HCT116 (cell line): ENCODE measurements at regions not wholly inside any gene's neighbourhood (a gene's known extent, or its start where the extent isn't known, plus 50 kb on each side); places are given as distances from the start of the nearest gene placed in this dataset.

Source experiments
- ATAC-seq: fragments of 200-7000 bp; cut with Tn5 transposase; 2 replicates; pipeline ENCODE4 v1.9.1; 2020; ENCODE audit warnings: mild to moderate bottlenecking, moderate library complexity
- BruUV-seq: library from RNA; stranded (reverse); fragments of 400-500 nt; replicated peaks from 2 replicates; lab custom pipeline; 2021; lab: Mats Ljungman, UMichigan
- CTCF ChIA-PET: fragments of 300-600 bp; sonication (Branson Sonifier 250); formaldehyde crosslinking; loops from one replicate; lab custom pipeline; 2021; ENCODE audit warnings: antibody characterized with exemption; lab: Charles Lee
- POLR2A ChIA-PET: fragments of 300-600, 350-600 bp; sonication (Branson Sonifier 250); formaldehyde crosslinking; loops from one replicate; lab custom pipeline; 2021; ENCODE audit warnings: antibody characterized with exemption; lab: Charles Lee
- RAD21 ChIA-PET, 2 experiments: fragments of 300-600 bp; sonication (Branson Sonifier 250); formaldehyde crosslinking; loops; one replicate each; lab custom pipeline; 2023; ENCODE audit warnings: low total read pairs in 2 of 2; ENCODE audit not compliant: uncharacterized antibody in 2 of 2, unreplicated experiment in 2 of 2, low non-redundant PET in 1 of 2; lab: Charles Lee
- DNase-seq: peaks from one replicate; pipeline ENCODE4 v3.0.0-alpha.2; 2010; ENCODE audit warnings: low read depth, low spot score
- H2AFZ ChIP-seq: fragments of 200-600 bp; shearing (Covaris generic), sonication (generic); 2 replicates; pipeline ENCODE4 v1.6.1; 2017; ENCODE audit warnings: low read depth, mixed run types, mixed read lengths, antibody characterized with exemption, low read length; ENCODE audit not compliant: poor library complexity, severe bottlenecking
- H3K27ac ChIP-seq: 2 replicates; pipeline ENCODE4 v1.5.1; 2012; ENCODE audit warnings: low read depth, low read length
- H3K27me3 ChIP-seq: fragments of 200-600 bp; sonication (generic); 2 replicates; pipeline ENCODE4 v1.6.1; 2016; ENCODE audit warnings: mixed run types, low read length, mixed read lengths; ENCODE audit not compliant: insufficient read depth
- H3K36me3 ChIP-seq, 2 experiments: fragments of 200-500 bp in 1 of 2; fragments of 200-600 bp in 1 of 2; sonication (Bioruptor generic) in 1 of 2; sonication (generic) in 1 of 2; 2 replicates each; pipeline versions ENCODE4 v1.5.1 to v1.6.1; 2014 to 2016; ENCODE audit warnings: low read length in 2 of 2, inconsistent platforms in 1 of 2, mixed read lengths in 1 of 2, mixed run types in 1 of 2; ENCODE audit not compliant: insufficient read depth in 2 of 2, control insufficient read depth in 1 of 2
- H3K4me1 ChIP-seq, 2 experiments: fragments of 200-600 bp in 1 of 2; sonication (generic) in 1 of 2; 2 replicates each; pipeline versions ENCODE4 v1.5.1 to v1.6.1; 2012 to 2017; ENCODE audit warnings: low read length in 2 of 2, inconsistent platforms in 1 of 2, mild to moderate bottlenecking in 1 of 2, mixed read lengths in 1 of 2, mixed run types in 1 of 2, moderate library complexity in 1 of 2; ENCODE audit not compliant: insufficient read depth in 2 of 2, control insufficient read depth in 1 of 2
- H3K4me2 ChIP-seq: fragments of 200-600 bp; sonication (generic); 2 replicates; pipeline ENCODE4 v1.6.1; 2017; ENCODE audit warnings: mixed run types, low read length, mixed read lengths
- H3K4me3 ChIP-seq, 2 experiments: fragments of 200-600 bp in 1 of 2; sonication (generic) in 1 of 2; replicated peaks in 1 of 2; 2 replicates each; pipeline ENCODE4 v1.5.1; 2011 to 2016; ENCODE audit warnings: low read length in 2 of 2, control low read depth in 1 of 2, low read depth in 1 of 2, mild to moderate bottlenecking in 1 of 2, mixed read lengths in 1 of 2, mixed run types in 1 of 2
- H3K79me2 ChIP-seq: fragments of 200-600 bp; sonication (generic); 2 replicates; pipeline ENCODE4 v1.6.1; 2017; ENCODE audit warnings: mild to moderate bottlenecking, mixed run types, low read length, moderate library complexity, mixed read lengths; ENCODE audit not compliant: insufficient read depth
- H3K9ac ChIP-seq: fragments of 200-600 bp; sonication (generic); 2 replicates; pipeline ENCODE4 v1.6.1; 2016; ENCODE audit warnings: low read length, mixed read lengths
- H3K9me2 ChIP-seq: fragments of 200-600 bp; sonication (generic), shearing (Covaris generic); 2 replicates; pipeline ENCODE4 v1.6.1; 2017; ENCODE audit warnings: mixed run types, mild to moderate bottlenecking, moderate library complexity; ENCODE audit not compliant: insufficient read depth
- H3K9me3 ChIP-seq, 2 experiments: fragments of 200-500 bp in 1 of 2; fragments of 200-600 bp in 1 of 2; sonication (Bioruptor generic) in 1 of 2; sonication (generic) in 1 of 2; 2 replicates each; pipeline ENCODE4 v1.6.1; 2014 to 2017; ENCODE audit warnings: low read length in 2 of 2, mixed read lengths in 2 of 2, inconsistent platforms in 1 of 2, low read depth in 1 of 2, mild to moderate bottlenecking in 1 of 2, mixed run types in 1 of 2, moderate library complexity in 1 of 2; ENCODE audit not compliant: control insufficient read depth in 1 of 2, insufficient read depth in 1 of 2
- H4K20me1 ChIP-seq: fragments of 200-600 bp; sonication (generic), shearing (Covaris generic); 2 replicates; pipeline ENCODE4 v1.6.1; 2017; ENCODE audit warnings: mixed run types, mild to moderate bottlenecking, moderate library complexity; ENCODE audit not compliant: insufficient read depth
- CBX3 ChIP-seq: IDR thresholded peaks from 2 replicates; pipeline ENCODE4 v1.6.1; 2012; ENCODE audit warnings: low read depth
- CEBPB ChIP-seq: IDR thresholded peaks from 2 replicates; pipeline ENCODE4 v1.6.1; 2012; ENCODE audit warnings: low read depth
- ELF1 ChIP-seq: IDR thresholded peaks from 2 replicates; pipeline ENCODE4 v1.6.1; 2012; ENCODE audit warnings: low read depth, borderline replicate concordance
- EZH2 ChIP-seq: fragments of 200-600 bp; sonication (generic); IDR thresholded peaks from 2 replicates; pipeline ENCODE4 v1.6.1; 2017; ENCODE audit warnings: antibody characterized with exemption, mixed run types
- EZH2phosphoT487 ChIP-seq: fragments of 200-600 bp; IDR thresholded peaks from 2 replicates; pipeline ENCODE4 v1.6.1; 2018; ENCODE audit warnings: antibody characterized with exemption, borderline replicate concordance
- POLR2A ChIP-seq: IDR thresholded peaks from 2 replicates; pipeline ENCODE4 v1.7.0; 2011; ENCODE audit warnings: borderline replicate concordance; ENCODE audit not compliant: insufficient read depth, insufficient read length; ENCODE audit errors: extremely low read depth
- POLR2AphosphoS5 ChIP-seq: IDR thresholded peaks from 2 replicates; pipeline ENCODE4 v1.6.1; 2011; ENCODE audit warnings: mild to moderate bottlenecking, low read depth, low read length, moderate library complexity
- RAD21 ChIP-seq: IDR thresholded peaks from 2 replicates; pipeline ENCODE4 v1.6.1; 2012; ENCODE audit warnings: low read depth, mild to moderate bottlenecking
- SIN3A ChIP-seq: IDR thresholded peaks from 2 replicates; pipeline ENCODE4 v1.6.1; 2012; ENCODE audit warnings: low read depth
- SP1 ChIP-seq: IDR thresholded peaks from 2 replicates; pipeline ENCODE4 v1.6.1; 2012; ENCODE audit warnings: low read depth
- TCF7L2 ChIP-seq: IDR thresholded peaks from 2 replicates; pipeline ENCODE4 v1.7.0; 2011; ENCODE audit warnings: borderline replicate concordance, inconsistent platforms; ENCODE audit not compliant: insufficient read depth, insufficient read length; ENCODE audit errors: extremely low read depth
- ZFX ChIP-seq: fragments of 450-650 bp; IDR thresholded peaks from 2 replicates; pipeline ENCODE4 v1.6.1; 2017
- ZNF274 ChIP-seq: fragments of 200-500 bp; sonication (Bioruptor generic); IDR thresholded peaks from 2 replicates; pipeline ENCODE4 v1.6.1; 2014; ENCODE audit warnings: mild to moderate bottlenecking, low read depth, low read length, inconsistent platforms
- intact Hi-C: fragments of 100-400 bp; cut with micrococcal nuclease; formaldehyde crosslinking; loops from 2 replicates; pipeline ENCODE4 v1.10.0; 2022
- TF ChIP-seq, protein P1 (sequence below): IDR thresholded peaks from 2 replicates; pipeline ENCODE4 v1.6.1; 2012; ENCODE audit warnings: low read depth
- TF ChIP-seq, protein P2 (sequence below): IDR thresholded peaks from 2 replicates; pipeline ENCODE4 v1.6.1; 2012
- TF ChIP-seq, protein P3 (sequence below): IDR thresholded peaks from 2 replicates; pipeline ENCODE4 v1.6.1; 2011; ENCODE audit warnings: mild to moderate bottlenecking, low read length, moderate library complexity; ENCODE audit not compliant: insufficient replicate concordance; ENCODE audit errors: extremely low read depth

DNA sequence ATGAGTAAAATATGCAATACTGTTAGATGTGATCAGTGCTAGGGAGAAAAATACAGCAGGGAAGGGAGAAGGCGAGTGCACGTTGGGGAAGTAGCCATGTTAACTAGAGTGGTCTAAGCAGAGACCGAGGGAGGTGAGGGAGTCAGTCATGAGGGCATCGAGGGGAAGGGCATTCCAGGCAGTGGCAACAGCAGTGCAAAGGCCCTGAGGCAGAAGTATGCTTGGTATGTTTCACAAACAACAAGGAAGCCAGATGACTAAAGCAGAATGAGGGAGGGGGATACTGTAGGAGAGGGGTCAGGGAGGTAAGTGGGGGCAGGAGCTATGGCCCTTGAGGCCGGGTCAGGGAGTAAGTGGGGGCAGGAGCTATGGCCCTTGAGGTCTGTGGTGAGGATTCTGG lies 123.3 kb upstream of the BOD1 start:
- H3K36me3 ChIP-seq: no peaks in the 10 kb centered on the region
- RAD21 ChIA-PET: no interaction called here
- no peaks in the 10 kb centered on the region for H3K27me3 ChIP-seq
- ATAC-seq: no peak
- TF ChIP-seq CBX3 (no peak), SIN3A (no peak), ZFX (no peak), EZH2 (no peak), TCF7L2 (no peak), POLR2A (no peak), CEBPB (no peak), SP1 (no peak), EZH2phosphoT487 (no peak), POLR2AphosphoS5 (no peak), ZNF274 (no peak), ELF1 (no peak), RAD21 (no peak)
- TF ChIP-seq, protein P1, sequence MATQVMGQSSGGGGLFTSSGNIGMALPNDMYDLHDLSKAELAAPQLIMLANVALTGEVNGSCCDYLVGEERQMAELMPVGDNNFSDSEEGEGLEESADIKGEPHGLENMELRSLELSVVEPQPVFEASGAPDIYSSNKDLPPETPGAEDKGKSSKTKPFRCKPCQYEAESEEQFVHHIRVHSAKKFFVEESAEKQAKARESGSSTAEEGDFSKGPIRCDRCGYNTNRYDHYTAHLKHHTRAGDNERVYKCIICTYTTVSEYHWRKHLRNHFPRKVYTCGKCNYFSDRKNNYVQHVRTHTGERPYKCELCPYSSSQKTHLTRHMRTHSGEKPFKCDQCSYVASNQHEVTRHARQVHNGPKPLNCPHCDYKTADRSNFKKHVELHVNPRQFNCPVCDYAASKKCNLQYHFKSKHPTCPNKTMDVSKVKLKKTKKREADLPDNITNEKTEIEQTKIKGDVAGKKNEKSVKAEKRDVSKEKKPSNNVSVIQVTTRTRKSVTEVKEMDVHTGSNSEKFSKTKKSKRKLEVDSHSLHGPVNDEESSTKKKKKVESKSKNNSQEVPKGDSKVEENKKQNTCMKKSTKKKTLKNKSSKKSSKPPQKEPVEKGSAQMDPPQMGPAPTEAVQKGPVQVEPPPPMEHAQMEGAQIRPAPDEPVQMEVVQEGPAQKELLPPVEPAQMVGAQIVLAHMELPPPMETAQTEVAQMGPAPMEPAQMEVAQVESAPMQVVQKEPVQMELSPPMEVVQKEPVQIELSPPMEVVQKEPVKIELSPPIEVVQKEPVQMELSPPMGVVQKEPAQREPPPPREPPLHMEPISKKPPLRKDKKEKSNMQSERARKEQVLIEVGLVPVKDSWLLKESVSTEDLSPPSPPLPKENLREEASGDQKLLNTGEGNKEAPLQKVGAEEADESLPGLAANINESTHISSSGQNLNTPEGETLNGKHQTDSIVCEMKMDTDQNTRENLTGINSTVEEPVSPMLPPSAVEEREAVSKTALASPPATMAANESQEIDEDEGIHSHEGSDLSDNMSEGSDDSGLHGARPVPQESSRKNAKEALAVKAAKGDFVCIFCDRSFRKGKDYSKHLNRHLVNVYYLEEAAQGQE: no peak
- TF ChIP-seq, protein P2, sequence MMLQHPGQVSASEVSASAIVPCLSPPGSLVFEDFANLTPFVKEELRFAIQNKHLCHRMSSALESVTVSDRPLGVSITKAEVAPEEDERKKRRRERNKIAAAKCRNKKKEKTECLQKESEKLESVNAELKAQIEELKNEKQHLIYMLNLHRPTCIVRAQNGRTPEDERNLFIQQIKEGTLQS: no peak
- TF ChIP-seq, protein P3, sequence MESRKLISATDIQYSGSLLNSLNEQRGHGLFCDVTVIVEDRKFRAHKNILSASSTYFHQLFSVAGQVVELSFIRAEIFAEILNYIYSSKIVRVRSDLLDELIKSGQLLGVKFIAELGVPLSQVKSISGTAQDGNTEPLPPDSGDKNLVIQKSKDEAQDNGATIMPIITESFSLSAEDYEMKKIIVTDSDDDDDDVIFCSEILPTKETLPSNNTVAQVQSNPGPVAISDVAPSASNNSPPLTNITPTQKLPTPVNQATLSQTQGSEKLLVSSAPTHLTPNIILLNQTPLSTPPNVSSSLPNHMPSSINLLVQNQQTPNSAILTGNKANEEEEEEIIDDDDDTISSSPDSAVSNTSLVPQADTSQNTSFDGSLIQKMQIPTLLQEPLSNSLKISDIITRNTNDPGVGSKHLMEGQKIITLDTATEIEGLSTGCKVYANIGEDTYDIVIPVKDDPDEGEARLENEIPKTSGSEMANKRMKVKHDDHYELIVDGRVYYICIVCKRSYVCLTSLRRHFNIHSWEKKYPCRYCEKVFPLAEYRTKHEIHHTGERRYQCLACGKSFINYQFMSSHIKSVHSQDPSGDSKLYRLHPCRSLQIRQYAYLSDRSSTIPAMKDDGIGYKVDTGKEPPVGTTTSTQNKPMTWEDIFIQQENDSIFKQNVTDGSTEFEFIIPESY: no peak
- CTCF ChIA-PET: no interaction called here
- no TSS peak for BruUV-seq
- no peaks in the 10 kb centered on the region for H3K9me3 ChIP-seq
- no peak overlapping the region for H3K4me2 ChIP-seq
- H4K20me1 ChIP-seq: no peaks in the 10 kb centered on the region
- DNase-seq: no peak
- no peak overlapping the region for H3K4me3 ChIP-seq
- intact Hi-C loops: no loop called here
- POLR2A ChIA-PET: no interaction called here
- no peaks in the 10 kb centered on the region for H3K9me2 ChIP-seq
- H3K27ac ChIP-seq: no peak overlapping the region
- H2AFZ ChIP-seq: no peak overlapping the region
- H3K4me1 ChIP-seq: no peaks in the 10 kb centered on the region
- no peak overlapping the region for H3K9ac ChIP-seq
- H3K79me2 ChIP-seq: no peaks in the 10 kb centered on the region
